Ishikawa (cell line): ENCODE measurements at regions not wholly inside any gene's neighbourhood (a gene's known extent, or its start where the extent isn't known, plus 50 kb on each side); places are given as distances from the start of the nearest gene placed in this dataset.

ENCODE experiments used
- EGR1 ChIP-seq: IDR thresholded peaks from 2 replicates; pipeline ENCODE4 v1.6.1; 2012
- TAF1 ChIP-seq: IDR thresholded peaks from 2 replicates; pipeline ENCODE4 v1.6.1; 2012; ENCODE audit warnings: low read depth, mild to moderate bottlenecking
- TCF12 ChIP-seq: IDR thresholded peaks from 2 replicates; pipeline ENCODE4 v1.6.1; 2012; ENCODE audit warnings: low read depth

- no peak for TF ChIP-seq TAF1
- TF ChIP-seq TCF12: no peak
- TF ChIP-seq EGR1: no peak
These were observed 75.5 kb upstream of the HMGCLL1 start for GRCh38 chr6:55654445-55654844.
